PC-9 (cell line): ENCODE measurements at regions not wholly inside any gene's neighbourhood (a gene's known extent, or its start where the extent isn't known, plus 50 kb on each side); places are given as distances from the start of the nearest gene placed in this dataset.

Experiments
- BruUV-seq: library from RNA; stranded (reverse); fragments of 400-500 nt; replicated peaks from 2 replicates; lab custom pipeline; 2021; lab: Mats Ljungman, UMichigan
- CTCF ChIA-PET: fragments of 300-600 bp; sonication (Branson Sonifier 250); formaldehyde crosslinking; loops from one replicate; lab custom pipeline; 2022; ENCODE audit warnings: antibody characterized with exemption; lab: Charles Lee
- POLR2A ChIA-PET: fragments of 300-600 bp; sonication (Branson Sonifier 250); formaldehyde crosslinking; loops from one replicate; lab custom pipeline; 2022; ENCODE audit warnings: antibody characterized with exemption; ENCODE audit not compliant: unreplicated experiment; lab: Charles Lee
- DNase-seq, 2 experiments: peaks; one replicate each; pipeline versions ENCODE4 v3.0.0 to v3.0.0-alpha.2; 2015 to 2022; ENCODE audit warnings: mixed read lengths in 1 of 2
- H2AFZ ChIP-seq: fragments of 200-600 bp; sonication (generic); 2 replicates; pipeline ENCODE4 v1.8.1; 2017; ENCODE audit warnings: antibody characterized with exemption
- H3F3A ChIP-seq: fragments of 200-600 bp; sonication (generic); 2 replicates; pipeline ENCODE4 v1.8.1; 2017; ENCODE audit warnings: antibody characterized with exemption, mild to moderate bottlenecking, low read depth; ENCODE audit not compliant: insufficient read depth
- H3K27ac ChIP-seq: fragments of 200-600 bp; sonication (generic); 2 replicates; pipeline ENCODE4 v1.6.1; 2016; ENCODE audit warnings: mixed run types
- H3K27me3 ChIP-seq: fragments of 200-600 bp; sonication (generic); 2 replicates; pipeline ENCODE4 v1.6.1; 2016; ENCODE audit warnings: low read depth, mixed run types; ENCODE audit not compliant: insufficient read depth
- H3K36me3 ChIP-seq: fragments of 200-600 bp; sonication (generic); 2 replicates; pipeline ENCODE4 v1.6.1; 2016; ENCODE audit warnings: low read depth, mixed run types
- H3K4me1 ChIP-seq: fragments of 200-600 bp; sonication (generic); replicated peaks from 2 replicates; pipeline ENCODE4 v1.6.1; 2016; ENCODE audit warnings: mixed run types; ENCODE audit not compliant: insufficient read depth
- H3K4me2 ChIP-seq: fragments of 200-600 bp; sonication (generic); 2 replicates; pipeline ENCODE4 v1.6.1; 2017; ENCODE audit warnings: mixed run types
- H3K4me3 ChIP-seq: fragments of 200-600 bp; sonication (generic); 2 replicates; pipeline ENCODE4 v1.6.1; 2016; ENCODE audit warnings: mixed run types
- H3K79me2 ChIP-seq: fragments of 200-600 bp; sonication (generic); 2 replicates; pipeline ENCODE4 v1.6.1; 2017; ENCODE audit warnings: low read depth, mixed run types
- H3K9me2 ChIP-seq: fragments of 200-600 bp; sonication (generic); 2 replicates; pipeline ENCODE4 v1.8.1; 2017; ENCODE audit warnings: mild to moderate bottlenecking; ENCODE audit not compliant: insufficient read depth
- H3K9me3 ChIP-seq: fragments of 200-600 bp; sonication (generic); 2 replicates; pipeline ENCODE4 v1.8.1; 2016; ENCODE audit warnings: low read depth; ENCODE audit not compliant: insufficient read depth
- H4K20me1 ChIP-seq: fragments of 200-600 bp; sonication (generic); 2 replicates; pipeline ENCODE4 v1.8.1; 2017; ENCODE audit not compliant: insufficient read depth
- CTCF ChIP-seq: fragments of 200-600 bp; sonication (generic); conservative IDR thresholded peaks from 2 replicates; pipeline ENCODE4 v1.6.1; 2017; ENCODE audit warnings: mixed run types, antibody characterized with exemption, mild to moderate bottlenecking, moderate library complexity
- EZH2 ChIP-seq: fragments of 200-600 bp; sonication (generic); IDR thresholded peaks from 2 replicates; pipeline ENCODE4 v1.8.0; 2017; ENCODE audit warnings: antibody characterized with exemption, low read depth
- intact Hi-C: fragments of 100-400 bp; cut with micrococcal nuclease; formaldehyde crosslinking; loops from one replicate; pipeline ENCODE4 v1.10.0; 2022; ENCODE audit not compliant: unreplicated experiment

- no peak for DNase-seq
- H3K4me1 ChIP-seq = no peaks in the 10 kb centered on the region
- BruUV-seq = no TSS peak
- ChIA-PET POLR2A (no interaction called here), CTCF (no interaction called here)
- no peak overlapping the region for H3K4me2 ChIP-seq
- no peak for TF ChIP-seq EZH2
- no peak overlapping the region for H3K4me3 ChIP-seq
- no peaks in the 10 kb centered on the region for H3K79me2 ChIP-seq
- H3K27ac ChIP-seq = no peak overlapping the region
- H3K9me2 ChIP-seq = no peaks in the 10 kb centered on the region
- H2AFZ ChIP-seq = no peak overlapping the region
- 0 out of 2 replicates have a peak, but pooled peaks cover 3% of the 10 kb centered on the region for H3K9me3 ChIP-seq
- no peaks in the 10 kb centered on the region for H3F3A ChIP-seq
- intact Hi-C loops = no loop called here
- H3K36me3 ChIP-seq = no peaks in the 10 kb centered on the region
- H4K20me1 ChIP-seq = no peaks in the 10 kb centered on the region
- H3K27me3 ChIP-seq = no peaks in the 10 kb centered on the region
Observed at GRCh38 chr6:145036236-145036635, 699.1 kb downstream of the EPM2A start.

- POLR2A ChIA-PET = no interaction called here
Observed at GRCh38 chr6:145036848-145037567, 698.3 kb downstream of the EPM2A start.

GRCh38 chr6:145042559-145042958, 692.8 kb downstream of the EPM2A start:
- Histone ChIP-seq H3K27me3 (no peaks in the 10 kb centered on the region), H3K4me1 (no peaks in the 10 kb centered on the region), H2AFZ (no peak overlapping the region), H3K27ac (no peak overlapping the region), H4K20me1 (no peaks in the 10 kb centered on the region), H3K79me2 (no peaks in the 10 kb centered on the region), H3F3A (no peaks in the 10 kb centered on the region), H3K9me2 (no peaks in the 10 kb centered on the region), H3K9me3 (no peaks in the 10 kb centered on the region; the same call in 1 of the 2 replicates), H3K36me3 (no peaks in the 10 kb centered on the region), H3K4me2 (no peak overlapping the region), H3K4me3 (no peak overlapping the region)
- no peak; the same call in 1 of the 2 replicates for TF ChIP-seq CTCF
- TF ChIP-seq EZH2 = no peak
- CTCF ChIA-PET = no interaction called here
- intact Hi-C loops = no loop called here
- DNase-seq = no peak
- BruUV-seq = no TSS peak
- POLR2A ChIA-PET = no interaction called here

More at GRCh38 chr6:145036848-145037567, 698.3 kb downstream of the EPM2A start:
- Histone ChIP-seq H3K9me3 (0 out of 2 replicates have a peak, but pooled peaks cover 3% of the 10 kb centered on the region), H3K4me3 (no peak overlapping the region), H2AFZ (no peak overlapping the region), H3K36me3 (no peaks in the 10 kb centered on the region), H3K4me1 (no peaks in the 10 kb centered on the region), H3K27me3 (no peaks in the 10 kb centered on the region), H3K27ac (no peak overlapping the region), H3K4me2 (no peak overlapping the region), H4K20me1 (no peaks in the 10 kb centered on the region), H3K79me2 (no peaks in the 10 kb centered on the region), H3K9me2 (no peaks in the 10 kb centered on the region), H3F3A (no peaks in the 10 kb centered on the region)
- intact Hi-C loops = no loop called here
- no peak for TF ChIP-seq EZH2
- TF ChIP-seq CTCF = no peak
- no TSS peak for BruUV-seq
- no peak for DNase-seq
- CTCF ChIA-PET = no interaction called here
